Stomach smooth muscle (tissue), 2 donors: ENCODE measurements at regions not wholly inside any gene's neighbourhood (a gene's known extent, or its start where the extent isn't known, plus 50 kb on each side); places are given as distances from the start of the nearest gene placed in this dataset.
"Not testable (repeated sequence)": the region's sequence is repeated elsewhere in the genome, so short reads cannot be mapped to it uniquely, and the experiment has no call there.

ENCODE experiments used
- H3K27ac ChIP-seq: one replicate; pipeline ENCODE4 v1.7.0; 2013; ENCODE audit warnings: mild to moderate bottlenecking, low read length, inconsistent platforms
- H3K27me3 ChIP-seq, 2 donors: one replicate each; pipeline ENCODE4 v1.7.0; 2013; ENCODE audit warnings: low read length in 2 of 2; ENCODE audit not compliant: insufficient read depth in 2 of 2, control insufficient read depth in 1 of 2
- H3K36me3 ChIP-seq, 2 donors: one replicate each; pipeline ENCODE4 v1.7.0; 2013; ENCODE audit warnings: low read length in 2 of 2; ENCODE audit not compliant: control insufficient read depth in 2 of 2, insufficient read depth in 2 of 2
- H3K4me1 ChIP-seq: one replicate; pipeline ENCODE4 v1.7.0; 2013; ENCODE audit warnings: low read length; ENCODE audit not compliant: control insufficient read depth, insufficient read depth
- H3K4me3 ChIP-seq, 2 donors: one replicate each; pipeline ENCODE4 v1.7.0; 2013; ENCODE audit warnings: low read length in 2 of 2
- H3K9ac ChIP-seq, 2 donors: one replicate each; pipeline ENCODE4 v1.7.0; 2013; ENCODE audit warnings: low read length in 2 of 2, mild to moderate bottlenecking in 1 of 2
- H3K9me3 ChIP-seq, 2 donors: one replicate each; pipeline ENCODE4 v1.7.0; 2013; ENCODE audit warnings: low read length in 2 of 2; ENCODE audit not compliant: control insufficient read depth in 2 of 2
- donor health status: healthy.
- donor health status: Pancreatic carcinoma.

DNA sequence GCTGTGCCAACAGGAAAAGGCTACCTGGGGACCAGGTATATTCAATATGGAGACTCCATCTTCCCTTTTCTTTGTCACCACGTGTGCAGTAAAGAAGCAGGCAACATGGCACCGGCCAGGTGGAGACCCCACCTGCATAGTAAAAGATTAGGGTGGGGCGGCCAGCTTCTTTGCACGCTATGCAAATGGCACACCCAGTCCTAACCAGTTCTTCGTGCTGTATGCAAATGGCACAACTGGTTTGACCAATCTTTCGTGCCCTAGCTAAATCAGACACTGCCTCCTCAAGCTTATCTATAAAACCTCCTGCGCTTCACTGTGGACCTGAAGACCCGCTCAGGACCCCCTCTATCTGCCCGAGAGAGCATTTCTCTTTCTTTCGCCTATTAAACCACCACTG lies 88.8 kb upstream of the EZR start:
- Histone ChIP-seq H3K4me3 (no peak overlapping the region), H3K9ac (no peak overlapping the region), H3K27me3 (no peaks in the 10 kb centered on the region), H3K36me3 (no peaks in the 10 kb centered on the region), H3K27ac (no peak overlapping the region), H3K4me1 (no peaks in the 10 kb centered on the region), H3K9me3 (peaks cover 0 to 10% of the 10 kb centered on the region in 2 donors)

DNA sequence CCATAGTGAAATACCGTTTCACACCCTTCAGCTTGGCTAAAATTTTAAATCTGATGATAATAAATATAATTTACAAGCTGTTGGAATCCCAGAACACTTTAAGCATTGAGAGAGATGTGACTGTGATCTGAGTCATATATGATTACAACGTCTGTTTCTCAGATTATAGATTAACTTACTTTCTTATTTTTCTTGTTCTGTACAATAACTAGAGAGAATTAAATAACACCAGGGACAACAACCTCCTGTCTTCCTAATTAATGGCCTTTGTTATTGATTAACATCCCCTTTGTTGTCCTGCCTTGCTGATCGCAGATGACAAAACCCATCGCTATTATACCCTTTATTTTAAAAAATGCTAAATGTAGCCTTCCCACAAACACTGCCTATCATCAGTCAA lies 87.8 kb upstream of the EZR start:
- Histone ChIP-seq H3K4me1 (no peaks in the 10 kb centered on the region), H3K36me3 (no peaks in the 10 kb centered on the region), H3K9me3 (peaks cover 0 to 10% of the 10 kb centered on the region in 2 donors), H3K9ac (no peak overlapping the region), H3K4me3 (no peak overlapping the region), H3K27ac (no peak overlapping the region), H3K27me3 (no peaks in the 10 kb centered on the region)

GRCh38 chr6:158905277-158905676 lies 86.1 kb upstream of the EZR start:
- peaks cover 0 to 10% of the 10 kb centered on the region in 2 donors for H3K9me3 ChIP-seq
- no peak overlapping the region for H3K9ac ChIP-seq
- H3K4me3 ChIP-seq: no peak overlapping the region
- no peaks in the 10 kb centered on the region for H3K27me3 ChIP-seq
- no peaks in the 10 kb centered on the region for H3K4me1 ChIP-seq
- H3K27ac ChIP-seq: no peak overlapping the region
- no peaks in the 10 kb centered on the region for H3K36me3 ChIP-seq

- H3K36me3 ChIP-seq: no peaks in the 10 kb centered on the region
- no peak overlapping the region for H3K4me3 ChIP-seq
- H3K9me3 ChIP-seq: peaks cover 0 to 10% of the 10 kb centered on the region in 2 donors
- no peak overlapping the region for H3K9ac ChIP-seq
- no peak overlapping the region for H3K27ac ChIP-seq
- H3K4me1 ChIP-seq: no peaks in the 10 kb centered on the region
- no peaks in the 10 kb centered on the region for H3K27me3 ChIP-seq
Measured at GRCh38 chr6:158903801-158904200, 84.6 kb upstream of the EZR start.

DNA sequence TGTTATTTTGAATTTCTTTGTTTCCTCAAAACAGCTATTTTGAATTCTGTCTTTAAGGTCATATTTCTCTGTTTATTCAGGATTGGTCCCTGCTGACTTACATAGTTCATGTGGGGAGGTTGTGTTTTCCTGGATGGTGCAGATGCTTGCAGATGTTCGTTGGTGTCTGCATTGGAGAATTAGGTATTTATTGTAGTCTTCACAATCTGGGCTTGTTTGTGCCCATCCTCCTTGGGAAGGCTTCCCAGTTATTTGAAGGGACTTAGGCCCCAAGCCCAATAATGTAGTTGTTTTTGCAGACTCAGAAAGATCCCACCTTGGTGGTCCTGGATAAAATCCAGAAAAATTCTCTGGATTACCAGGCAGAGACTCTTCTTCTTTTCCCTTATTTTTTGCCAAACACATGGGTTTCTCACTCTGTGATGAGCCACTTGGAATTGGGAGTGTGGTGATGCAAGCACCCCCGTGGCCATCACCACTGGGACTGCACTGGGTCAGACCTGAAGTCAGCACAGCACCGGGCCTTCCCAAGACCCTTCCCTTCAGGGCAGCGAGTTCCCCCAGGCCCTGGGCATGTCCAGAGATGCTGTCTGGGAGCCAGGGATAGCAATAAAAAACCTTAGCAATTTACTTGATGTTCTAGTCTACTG lies 81.6 kb upstream of the EZR start:
- Histone ChIP-seq H3K9ac (no peak overlapping the region), H3K27me3 (no peaks in the 10 kb centered on the region), H3K4me3 (no peak overlapping the region), H3K9me3 (peaks cover 0 to 5% of the 10 kb centered on the region in 2 donors), H3K36me3 (no peaks in the 10 kb centered on the region), H3K27ac (no peak overlapping the region), H3K4me1 (no peaks in the 10 kb centered on the region)

DNA sequence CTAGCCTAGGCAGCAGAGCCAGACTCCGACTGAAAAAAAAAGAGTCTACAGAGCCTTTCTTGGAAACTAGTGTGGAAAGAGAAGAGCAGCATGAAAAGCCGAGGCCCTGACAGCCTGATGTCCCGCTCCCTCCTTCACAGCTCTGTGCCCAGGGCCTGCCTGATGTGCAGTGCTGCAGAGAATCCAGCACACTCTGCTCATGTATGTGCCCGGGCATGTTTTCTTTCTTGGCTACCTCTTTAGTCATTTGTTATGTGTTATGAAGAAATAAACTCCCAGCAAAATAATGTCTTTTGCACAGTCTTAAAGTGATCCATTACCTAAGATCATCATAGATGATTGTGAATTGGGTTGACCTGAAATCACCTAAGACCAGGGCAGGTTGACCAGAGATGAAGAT lies 78.1 kb upstream of the EZR start:
- Histone ChIP-seq H3K36me3 (no peaks in the 10 kb centered on the region), H3K4me3 (no peak overlapping the region), H3K9me3 (no peaks in the 10 kb centered on the region), H3K27ac (no peak overlapping the region), H3K27me3 (no peaks in the 10 kb centered on the region), H3K4me1 (no peaks in the 10 kb centered on the region), H3K9ac (no peak overlapping the region)

DNA sequence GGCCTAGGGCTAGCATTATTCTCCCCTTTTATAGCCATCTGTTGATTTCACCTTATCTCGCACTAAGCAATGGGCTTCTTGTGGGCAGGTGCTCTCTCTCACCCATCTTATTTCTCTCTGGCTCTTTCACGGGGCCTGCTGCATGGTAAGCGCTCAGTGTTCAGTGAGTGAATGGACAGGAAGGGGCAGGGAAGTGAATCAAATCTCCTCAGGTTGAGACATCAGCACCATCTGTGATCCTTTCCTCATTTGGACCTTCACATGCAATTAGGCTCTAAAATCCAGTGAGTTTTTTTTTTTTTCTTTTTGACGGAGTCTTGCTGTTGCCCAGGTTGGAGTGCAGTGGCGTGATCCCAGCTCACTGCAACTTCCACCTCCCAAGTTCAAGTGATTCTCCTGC lies 76.5 kb upstream of the EZR start:
- no peak overlapping the region for H3K4me3 ChIP-seq
- no peaks in the 10 kb centered on the region for H3K36me3 ChIP-seq
- no peak overlapping the region for H3K9ac ChIP-seq
- H3K27me3 ChIP-seq: no peaks in the 10 kb centered on the region
- no peak overlapping the region for H3K27ac ChIP-seq
- H3K4me1 ChIP-seq: no peaks in the 10 kb centered on the region
- no peaks in the 10 kb centered on the region for H3K9me3 ChIP-seq

GRCh38 chr6:158894193-158894592 lies 75.0 kb upstream of the EZR start:
- H3K27me3 ChIP-seq: no peaks in the 10 kb centered on the region
- H3K27ac ChIP-seq: no peak overlapping the region
- no peaks in the 10 kb centered on the region for H3K9me3 ChIP-seq
- no peak overlapping the region for H3K4me3 ChIP-seq
- H3K36me3 ChIP-seq: no peaks in the 10 kb centered on the region
- H3K4me1 ChIP-seq: no peaks in the 10 kb centered on the region
- no peak overlapping the region for H3K9ac ChIP-seq

DNA sequence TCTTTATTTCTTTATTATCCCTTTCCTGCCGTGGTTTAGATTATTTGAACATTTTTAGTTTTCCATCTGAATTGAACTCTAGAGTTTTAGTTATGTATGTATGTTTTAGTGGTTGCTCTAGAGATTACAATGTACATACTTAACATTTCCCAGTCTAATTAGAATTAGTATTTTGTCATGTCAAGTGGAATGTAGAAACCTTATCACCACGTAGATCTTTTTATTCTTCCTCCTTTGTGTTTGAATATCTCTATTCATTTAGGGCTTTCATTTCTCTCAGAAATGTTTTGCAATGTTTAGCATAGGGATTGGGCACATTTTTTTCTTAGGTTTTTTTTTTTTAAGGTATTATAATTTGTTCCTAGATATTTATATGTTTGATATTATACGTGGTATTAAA lies 73.1 kb upstream of the EZR start:
- Histone ChIP-seq H3K4me1 (no peaks in the 10 kb centered on the region), H3K4me3 (no peak overlapping the region), H3K36me3 (no peaks in the 10 kb centered on the region), H3K27ac (no peak overlapping the region), H3K9me3 (no peaks in the 10 kb centered on the region), H3K9ac (no peak overlapping the region), H3K27me3 (no peaks in the 10 kb centered on the region)

DNA sequence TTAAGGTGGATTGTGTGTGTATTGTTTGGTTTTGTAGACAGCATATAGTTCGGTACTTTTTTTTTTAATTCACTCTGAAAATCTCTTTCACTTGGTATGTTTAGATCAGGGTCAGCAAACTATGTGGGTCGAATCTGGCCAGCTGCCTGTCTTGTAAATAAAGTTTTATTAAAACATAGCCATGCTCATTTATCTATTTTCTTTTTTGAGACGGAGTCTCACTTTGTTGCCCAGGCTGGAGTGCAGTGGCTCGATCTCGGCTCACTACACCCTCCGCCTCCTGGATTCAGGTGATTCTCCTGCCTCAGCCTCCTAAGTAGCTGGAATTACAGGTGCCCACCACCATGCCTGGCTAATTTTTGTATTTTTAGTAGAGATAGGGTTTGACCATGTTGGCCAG lies 72.4 kb upstream of the EZR start:
- H3K36me3 ChIP-seq, H3K27me3 ChIP-seq, H3K9me3 ChIP-seq, H3K27ac ChIP-seq, H3K9ac ChIP-seq, H3K4me1 ChIP-seq, H3K4me3 ChIP-seq: not testable (repeated sequence)

DNA sequence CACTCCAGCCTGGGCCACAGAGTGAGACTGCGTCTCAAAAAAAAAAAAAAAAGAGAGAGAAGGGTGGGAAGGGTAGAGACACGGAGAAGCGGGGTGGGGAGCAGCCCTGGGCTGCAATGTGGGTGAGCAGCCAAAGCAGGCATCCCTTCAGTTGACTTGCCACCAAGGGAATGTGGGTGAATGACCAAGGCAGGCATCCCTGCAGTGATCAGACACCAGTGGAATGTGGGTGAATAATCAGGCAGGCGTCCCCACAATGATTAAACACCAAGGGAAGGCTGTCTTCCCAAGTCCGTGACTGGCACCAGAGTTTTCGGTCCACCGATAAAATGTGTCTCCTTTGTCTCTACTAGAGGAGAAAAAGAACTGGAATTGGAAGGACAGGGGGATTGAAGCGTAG lies 69.0 kb upstream of the EZR start:
- not testable (repeated sequence) for H3K27ac ChIP-seq, H3K36me3 ChIP-seq, H3K9me3 ChIP-seq, H3K4me1 ChIP-seq, H3K27me3 ChIP-seq, H3K9ac ChIP-seq, H3K4me3 ChIP-seq
